Spleen (tissue), 7 donors: ENCODE measurements at regions not wholly inside any gene's neighbourhood (a gene's known extent, or its start where the extent isn't known, plus 50 kb on each side); places are given as distances from the start of the nearest gene placed in this dataset.

Experiments used
- POLR2A ChIP-seq, 3 donors: fragments of 450-650 bp; IDR thresholded peaks; one replicate each; pipeline ENCODE4 v1.5.1; 2017; ENCODE audit warnings: antibody characterized with exemption in 3 of 3, mild to moderate bottlenecking in 1 of 3
- TF ChIP-seq, protein P1 (sequence below), 11 experiments: fragments of 200-600 bp in 7 of 11; fragments of 450-650 bp in 4 of 11; sonication (generic) in 4 of 11; IDR thresholded peaks in 8 of 11; conservative IDR thresholded peaks in 3 of 11; 1 replicate in 7 of 11; 2 replicates in 4 of 11; pipeline versions ENCODE4 v1.4.0 to v1.8.0; 2016 to 2021; ENCODE audit warnings: antibody characterized with exemption in 11 of 11, inconsistent platforms in 4 of 11, mild to moderate bottlenecking in 1 of 11
- donor health status: DM: no; HTN: no; CAD: no; lungs with moderate emphysema.
- donor health status: DM: no; HTN: no; CAD: no.
- donor health status: DM: no; HTN: no; CAD: no.

DNA sequence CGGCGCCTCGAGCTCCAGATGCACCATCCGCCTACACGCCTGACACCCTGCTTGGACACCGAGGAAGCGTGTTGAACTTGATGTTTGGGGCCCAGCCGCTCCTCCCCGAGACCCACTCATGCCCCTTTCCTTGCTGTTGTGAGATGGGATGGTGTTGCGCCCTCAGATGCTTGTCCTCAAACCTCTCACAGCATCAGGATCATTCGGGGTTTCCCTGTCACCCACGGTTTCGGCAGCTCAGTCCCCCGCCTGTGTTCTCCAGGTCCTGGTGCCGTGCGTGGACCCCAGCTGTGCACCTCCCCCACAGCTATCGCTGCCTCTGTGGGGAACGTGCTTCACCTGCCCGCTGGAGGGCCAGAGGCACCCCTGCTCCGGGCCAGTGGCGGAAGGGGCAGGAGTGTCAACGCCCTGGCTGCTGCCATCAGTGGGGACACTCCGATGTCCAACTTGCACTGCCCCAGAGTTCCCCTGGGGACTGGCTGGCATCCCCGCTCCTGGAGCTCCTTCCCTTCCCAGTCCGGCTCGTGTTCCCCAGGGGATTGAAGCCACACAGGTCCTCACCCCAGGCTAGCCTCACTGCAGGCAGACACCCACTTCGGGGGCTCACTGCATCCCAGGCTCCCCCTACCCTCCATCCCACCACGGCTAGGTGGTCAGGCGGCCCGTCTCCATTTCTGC, 82.3 kb upstream of the ADRA2C start:
- TF ChIP-seq, protein P1, sequence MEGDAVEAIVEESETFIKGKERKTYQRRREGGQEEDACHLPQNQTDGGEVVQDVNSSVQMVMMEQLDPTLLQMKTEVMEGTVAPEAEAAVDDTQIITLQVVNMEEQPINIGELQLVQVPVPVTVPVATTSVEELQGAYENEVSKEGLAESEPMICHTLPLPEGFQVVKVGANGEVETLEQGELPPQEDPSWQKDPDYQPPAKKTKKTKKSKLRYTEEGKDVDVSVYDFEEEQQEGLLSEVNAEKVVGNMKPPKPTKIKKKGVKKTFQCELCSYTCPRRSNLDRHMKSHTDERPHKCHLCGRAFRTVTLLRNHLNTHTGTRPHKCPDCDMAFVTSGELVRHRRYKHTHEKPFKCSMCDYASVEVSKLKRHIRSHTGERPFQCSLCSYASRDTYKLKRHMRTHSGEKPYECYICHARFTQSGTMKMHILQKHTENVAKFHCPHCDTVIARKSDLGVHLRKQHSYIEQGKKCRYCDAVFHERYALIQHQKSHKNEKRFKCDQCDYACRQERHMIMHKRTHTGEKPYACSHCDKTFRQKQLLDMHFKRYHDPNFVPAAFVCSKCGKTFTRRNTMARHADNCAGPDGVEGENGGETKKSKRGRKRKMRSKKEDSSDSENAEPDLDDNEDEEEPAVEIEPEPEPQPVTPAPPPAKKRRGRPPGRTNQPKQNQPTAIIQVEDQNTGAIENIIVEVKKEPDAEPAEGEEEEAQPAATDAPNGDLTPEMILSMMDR (IDR thresholded peaks at IDR 0.05 in 8 of 11, conservative IDR thresholded peaks at IDR 0.05 in 3 of 11) = no peak
- no peak for TF ChIP-seq POLR2A (IDR thresholded peaks at IDR 0.05)
